Aorta (tissue), 5 donors: ENCODE measurements at regions not wholly inside any gene's neighbourhood (a gene's known extent, or its start where the extent isn't known, plus 50 kb on each side); places are given as distances from the start of the nearest gene placed in this dataset.

Experiments
- ATAC-seq: fragments of 200-7000 bp; cut with Tn5 transposase; one replicate; pipeline ENCODE4 v1.9.1; 2022; ENCODE audit warnings: moderate library complexity; ENCODE audit not compliant: low FRiP score
- DNase-seq, 2 donors: peaks; one replicate each; pipeline ENCODE4 v3.0.0-alpha.2; 2020
- H3K27ac ChIP-seq, 2 donors: one replicate each; pipeline ENCODE4 v1.5.1; 2013; ENCODE audit warnings: low read length in 2 of 2, mild to moderate bottlenecking in 2 of 2, moderate library complexity in 2 of 2, control low read depth in 1 of 2, inconsistent platforms in 1 of 2, low read depth in 1 of 2
- H3K27me3 ChIP-seq, 2 donors: one replicate each; pipeline ENCODE4 v1.6.1; 2013; ENCODE audit warnings: control low read depth in 1 of 2, low read length in 1 of 2, mild to moderate bottlenecking in 1 of 2, moderate library complexity in 1 of 2; ENCODE audit not compliant: insufficient read depth in 2 of 2, control insufficient read depth in 1 of 2
- H3K36me3 ChIP-seq, 2 donors: one replicate each; pipeline ENCODE4 v1.6.1; 2013; ENCODE audit warnings: control low read depth in 1 of 2, low read length in 1 of 2, mild to moderate bottlenecking in 1 of 2; ENCODE audit not compliant: insufficient read depth in 2 of 2, control insufficient read depth in 1 of 2
- H3K4me1 ChIP-seq, 2 donors: one replicate each; pipeline ENCODE4 v1.6.1; 2013; ENCODE audit warnings: low read length in 2 of 2, control low read depth in 1 of 2, mild to moderate bottlenecking in 1 of 2, moderate library complexity in 1 of 2; ENCODE audit not compliant: insufficient read depth in 2 of 2, control insufficient read depth in 1 of 2
- H3K4me3 ChIP-seq, 2 donors: one replicate each; pipeline ENCODE4 v1.5.1; 2013; ENCODE audit warnings: low read length in 2 of 2, control low read depth in 1 of 2, mild to moderate bottlenecking in 1 of 2
- H3K9me3 ChIP-seq: one replicate; pipeline ENCODE4 v1.6.1; 2013; ENCODE audit warnings: mild to moderate bottlenecking, low read length; ENCODE audit not compliant: control insufficient read depth
- WGBS, 2 donors: extraction: QIAGEN DNeasy Blood & Tissue Kit; methylation state at CpG; one replicate each; pipeline ENCODE4 v1.1.7; 2013; 5-methylcytosine and 5-hydroxymethylcytosine counted together
- intact Hi-C, 2 donors: fragments of 100-400 bp; cut with DNase I; formaldehyde crosslinking; loops; one replicate each; pipeline versions ENCODE4 v1.14.2 to v1.15.0; 2022
- donor health status: healthy with polysubstance abuse.
- donor health status: Bipolar disorder and iron deficiency.
- donor health status: DM: no; HTN: no; CAD: no.
- donor health status: DM: no; HTN: no; CAD: no.
- donor health status: DM: yes; HTN: yes; CAD: no.

GRCh38 chr15:79194386-79194785 lies 88.1 kb upstream of the ANKRD34C start:
- DNase-seq (no peak), ATAC-seq (no peak)
- 71 to 77% methylated on average over 3 of the region's 3 CpGs for WGBS, 2 donors
- Histone ChIP-seq H3K4me3 (no peak overlapping the region), H3K36me3 (no peaks in the 10 kb centered on the region), H3K27me3 (no peaks in the 10 kb centered on the region), H3K27ac (no peak overlapping the region), H3K9me3 (no peaks in the 10 kb centered on the region), H3K4me1 (no peaks in the 10 kb centered on the region)
- intact Hi-C loops, result no loop called here

GRCh38 chr15:79193549-79193948 lies 89.0 kb upstream of the ANKRD34C start:
- ATAC-seq (no peak), DNase-seq (no peak)
- Histone ChIP-seq H3K9me3 (no peaks in the 10 kb centered on the region), H3K36me3 (no peaks in the 10 kb centered on the region), H3K4me1 (no peaks in the 10 kb centered on the region), H3K27me3 (no peaks in the 10 kb centered on the region), H3K27ac (no peak overlapping the region), H3K4me3 (no peak overlapping the region)
- 65 to 84% methylated on average over 2 of the region's 2 CpGs for WGBS, 2 donors
- intact Hi-C loops, result no loop called here

- intact Hi-C loops, result no loop called here
- Histone ChIP-seq H3K9me3 (no peaks in the 10 kb centered on the region), H3K36me3 (no peaks in the 10 kb centered on the region), H3K4me3 (no peak overlapping the region), H3K27ac (no peak overlapping the region), H3K27me3 (no peaks in the 10 kb centered on the region), H3K4me1 (no peaks in the 10 kb centered on the region)
- ATAC-seq (no peak), DNase-seq (no peak)
- 67 to 72% methylated on average over 6 of the region's 6 CpGs for WGBS, 2 donors
Measured at GRCh38 chr15:79193103-79193502, 89.4 kb upstream of the ANKRD34C start.

- no peaks in the 10 kb centered on the region for H3K9me3 ChIP-seq
- no peaks in the 10 kb centered on the region for H3K4me1 ChIP-seq
- ATAC-seq (no peak), DNase-seq (no peak)
- 53 to 61% methylated on average over 10 of the region's 10 CpGs for WGBS, 2 donors
- no peaks in the 10 kb centered on the region for H3K36me3 ChIP-seq
- H3K27ac ChIP-seq, result no peak overlapping the region
- no peak overlapping the region for H3K4me3 ChIP-seq
- no peaks in the 10 kb centered on the region for H3K27me3 ChIP-seq
- intact Hi-C loops, result no loop called here
Measured at GRCh38 chr15:79192462-79193036, 90.0 kb upstream of the ANKRD34C start.

- Histone ChIP-seq H3K9me3 (no peaks in the 10 kb centered on the region), H3K27ac (no peak overlapping the region), H3K36me3 (no peaks in the 10 kb centered on the region), H3K27me3 (no peaks in the 10 kb centered on the region), H3K4me1 (no peaks in the 10 kb centered on the region), H3K4me3 (no peak overlapping the region)
- intact Hi-C loops, result no loop called here
- DNase-seq (no peak), ATAC-seq (no peak)
- WGBS, 2 donors, result 79 to 81% methylated on average over 8 of the region's 8 CpGs
Measured at GRCh38 chr15:79190093-79190492, 92.4 kb upstream of the ANKRD34C start.

GRCh38 chr15:79186616-79187015 lies 95.9 kb upstream of the ANKRD34C start:
- ATAC-seq, result no peak

GRCh38 chr15:79185199-79185598 lies 94.6 kb upstream of the RASGRF1 start:
- no peak for DNase-seq
- Histone ChIP-seq H3K27ac (no peak overlapping the region), H3K4me1 (no peaks in the 10 kb centered on the region), H3K9me3 (no peaks in the 10 kb centered on the region), H3K4me3 (no peak overlapping the region), H3K36me3 (no peaks in the 10 kb centered on the region), H3K27me3 (no peaks in the 10 kb centered on the region)
- ATAC-seq, result no peak
- intact Hi-C loops, result loop anchor here (2.0 to 10.0 kb wide), 5 partner anchors 156 to 570 kb away; partner anchors contain the start of gene CHRNB4 (in 1 of the 2)
- WGBS, 2 donors, result 83 to 88% methylated on average over 7 of the region's 7 CpGs

More at GRCh38 chr15:79186616-79187015, 95.9 kb upstream of the ANKRD34C start:
- Histone ChIP-seq H3K27ac (no peak overlapping the region), H3K4me3 (no peak overlapping the region), H3K9me3 (no peaks in the 10 kb centered on the region), H3K36me3 (no peaks in the 10 kb centered on the region), H3K27me3 (no peaks in the 10 kb centered on the region), H3K4me1 (no peaks in the 10 kb centered on the region)
- intact Hi-C loops, result loop anchor here in 1 of 2 donors (10.0 kb wide), 3 partner anchors 282 to 572 kb away; partner anchors contain the start of gene CHRNB4
- WGBS, 2 donors, result 91 to 92% methylated on average over 8 of the region's 8 CpGs
- no peak for DNase-seq

GRCh38 chr15:79184465-79184892 lies 93.9 kb upstream of the RASGRF1 start:
- 2% methylated on average over 4 of the region's 4 CpGs for WGBS, 2 donors
- no peak overlapping the region for H3K27ac ChIP-seq
- no peaks in the 10 kb centered on the region for H3K27me3 ChIP-seq
- no peak overlapping the region for H3K4me3 ChIP-seq
- DNase-seq (peak; percentile 81 to 89), ATAC-seq (no peak)
- no peaks in the 10 kb centered on the region for H3K9me3 ChIP-seq
- intact Hi-C loops, result loop anchor here (2.0 to 10.0 kb wide), 6 partner anchors 156 to 570 kb away; partner anchors contain the start of gene CHRNB4 (in 1 of the 2)
- no peaks in the 10 kb centered on the region for H3K36me3 ChIP-seq
- H3K4me1 ChIP-seq, result no peaks in the 10 kb centered on the region

- Histone ChIP-seq H3K27ac (no peak overlapping the region), H3K36me3 (no peaks in the 10 kb centered on the region), H3K27me3 (no peaks in the 10 kb centered on the region), H3K9me3 (no peaks in the 10 kb centered on the region), H3K4me3 (no peak overlapping the region), H3K4me1 (no peaks in the 10 kb centered on the region)
- WGBS, 2 donors, result 76 to 78% methylated on average over 5 of the region's 5 CpGs
- ATAC-seq (no peak), DNase-seq (no peak)
- intact Hi-C loops, result loop anchor here (5.0 to 10.0 kb wide), 4 partner anchors 276 to 566 kb away; partner anchors contain the start of gene CHRNB4 (in 1 of the 2)
Measured at GRCh38 chr15:79180318-79180717, 89.7 kb upstream of the RASGRF1 start.
